GM23248 (cell line): ENCODE measurements at regions not wholly inside any gene's neighbourhood (a gene's known extent, or its start where the extent isn't known, plus 50 kb on each side); places are given as distances from the start of the nearest gene placed in this dataset.

Experiments
- EZH2 ChIP-seq: fragments of 200-600 bp; sonication (generic); IDR thresholded peaks from 2 replicates; pipeline ENCODE4 v1.6.1; 2018; ENCODE audit warnings: antibody characterized with exemption, mild to moderate bottlenecking; ENCODE audit not compliant: insufficient read depth, poor library complexity, severe bottlenecking
- EZH2phosphoT487 ChIP-seq: fragments of 200-600 bp; sonication (generic); IDR thresholded peaks from 2 replicates; pipeline ENCODE4 v1.6.1; 2018; ENCODE audit warnings: antibody characterized with exemption, moderate library complexity, mild to moderate bottlenecking, low read depth; ENCODE audit not compliant: insufficient read depth

DNA sequence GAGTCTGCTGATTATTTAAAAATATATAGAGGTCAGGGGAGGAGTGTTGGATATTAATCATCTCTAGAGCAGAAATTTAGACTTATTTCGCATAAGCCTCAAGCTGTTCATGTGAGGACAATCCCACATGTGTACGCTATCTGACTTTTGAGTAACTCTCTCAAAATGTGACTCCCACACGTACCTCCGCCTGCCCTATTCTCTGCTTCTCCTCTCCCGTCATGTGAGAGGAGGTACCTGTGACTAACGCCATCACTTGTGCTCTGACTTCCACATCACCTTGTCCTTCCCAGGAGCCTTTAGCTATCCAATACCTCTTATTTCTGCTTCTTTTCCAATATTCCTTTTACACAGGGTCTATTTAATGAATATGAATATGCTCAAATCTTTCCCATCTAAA lies 119.3 kb upstream of the CALCR start:
- no peak for TF ChIP-seq EZH2
- no peak for TF ChIP-seq EZH2phosphoT487
